ENCODE measurements at regions not wholly inside any gene's neighbourhood (a gene's known extent, or its start where the extent isn't known, plus 50 kb on each side); places are given as distances from the start of the nearest gene placed in this dataset.
A peak's percentile ranks its signal among the peaks of the same experiment; 100 is the strongest.
"Not testable (repeated sequence)": the region's sequence is repeated elsewhere in the genome, so short reads cannot be mapped to it uniquely, and the experiment has no call there.

DNA sequence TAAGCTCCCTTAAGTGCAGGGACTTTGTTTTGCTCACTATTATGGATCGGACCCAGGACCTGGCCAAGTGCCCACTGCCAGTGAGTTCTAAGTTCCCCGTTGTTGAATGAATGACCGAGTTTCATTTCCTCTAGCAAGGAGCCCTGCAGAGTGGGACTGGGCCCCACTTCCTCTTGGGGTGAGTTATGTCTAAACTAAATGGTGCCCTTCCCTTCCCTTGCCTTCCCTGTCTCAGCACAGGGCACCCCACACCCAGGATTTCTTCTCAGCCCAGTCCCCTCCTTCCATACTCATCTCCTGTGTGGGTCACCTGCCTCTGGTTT, 195.3 kb upstream of the HS6ST1 start:
- no peak overlapping the region for H3K27ac ChIP-seq (ENCODE audit: low read depth, low read length)
- no peak overlapping the region for H3K4me3 ChIP-seq (ENCODE audit: low read length)
- Mint-ChIP-seq H3K9me3 (no peaks in the 10 kb centered on the region), H3K36me3 (no peaks in the 10 kb centered on the region), H3K27me3 (peaks cover 0 to 13% (median 0%) of the 10 kb centered on the region in 5 donors), H3K4me1 (peaks cover 0 to 8% (median 0%) of the 10 kb centered on the region in 7 donors), H3K27ac (peak overlapping the region in 1 of 9 donors; percentile 8), H3K4me3 (no peak overlapping the region)
- intact Hi-C loops (cut with micrococcal nuclease), result no loop called here
- H3K4me1 ChIP-seq (ENCODE audit: control insufficient read depth in 2 of 2, insufficient read depth in 2 of 2, low read length in 2 of 2), result no peaks in the 10 kb centered on the region
- no peaks in the 10 kb centered on the region for H3K9me3 ChIP-seq (ENCODE audit: control insufficient read depth in 2 of 3, low read length in 3 of 3)
- ChIA-PET POLR2A (no interaction called here), CTCF (no interaction called here)
- H3K36me3 ChIP-seq (ENCODE audit: control insufficient read depth in 2 of 3, insufficient read depth in 3 of 3, low read length in 3 of 3), result no peaks in the 10 kb centered on the region
- ATAC-seq (peak; percentile 84), DNase-seq (no peak)
- H3K27me3 ChIP-seq (ENCODE audit: control insufficient read depth in 2 of 2, insufficient read depth in 2 of 2, low read length in 2 of 2), result no peaks in the 10 kb centered on the region

DNA sequence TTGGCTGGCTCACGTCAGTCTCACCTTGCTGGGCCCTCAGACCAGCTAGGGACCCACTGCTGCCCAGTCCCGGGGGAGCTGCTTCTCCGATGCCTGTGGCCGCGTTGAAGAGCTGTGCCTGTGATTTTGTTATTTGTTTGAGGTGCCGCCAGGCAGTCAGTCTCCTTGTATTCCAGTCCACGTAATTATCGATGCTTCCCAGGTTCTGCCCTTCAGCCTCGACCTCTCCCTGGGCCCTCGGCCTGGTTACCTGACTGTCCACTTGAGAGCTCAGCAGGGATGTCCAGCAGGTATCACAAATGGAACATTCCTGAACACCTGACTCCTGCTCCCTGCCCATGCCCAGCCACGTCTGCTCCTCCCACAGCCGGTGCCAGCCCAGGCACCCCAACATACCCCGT, 195.9 kb upstream of the HS6ST1 start:
- no peak for DNase-seq
- intact Hi-C loops (cut with micrococcal nuclease), result no loop called here
- peaks cover 0 to 8% (median 0%) of the 10 kb centered on the region in 7 donors for H3K4me1 Mint-ChIP-seq
- H3K36me3 Mint-ChIP-seq, result no peaks in the 10 kb centered on the region
- H3K27me3 Mint-ChIP-seq, result peaks cover 0 to 13% (median 0%) of the 10 kb centered on the region in 5 donors
- no peak overlapping the region for H3K27ac Mint-ChIP-seq
- Histone ChIP-seq H3K4me3 (ENCODE audit: low read length) (no peak overlapping the region), H3K27ac (ENCODE audit: low read depth, low read length) (no peak overlapping the region), H3K27me3 (ENCODE audit: control insufficient read depth in 2 of 2, insufficient read depth in 2 of 2, low read length in 2 of 2) (no peaks in the 10 kb centered on the region), H3K36me3 (ENCODE audit: control insufficient read depth in 2 of 3, insufficient read depth in 3 of 3, low read length in 3 of 3) (no peaks in the 10 kb centered on the region), H3K4me1 (ENCODE audit: control insufficient read depth in 2 of 2, insufficient read depth in 2 of 2, low read length in 2 of 2) (no peaks in the 10 kb centered on the region), H3K9me3 (ENCODE audit: control insufficient read depth in 2 of 3, low read length in 3 of 3) (no peaks in the 10 kb centered on the region)
- no peak for ATAC-seq
- ChIA-PET CTCF (no interaction called here), POLR2A (no interaction called here)
- no peaks in the 10 kb centered on the region for H3K9me3 Mint-ChIP-seq
- H3K4me3 Mint-ChIP-seq, result no peak overlapping the region

DNA sequence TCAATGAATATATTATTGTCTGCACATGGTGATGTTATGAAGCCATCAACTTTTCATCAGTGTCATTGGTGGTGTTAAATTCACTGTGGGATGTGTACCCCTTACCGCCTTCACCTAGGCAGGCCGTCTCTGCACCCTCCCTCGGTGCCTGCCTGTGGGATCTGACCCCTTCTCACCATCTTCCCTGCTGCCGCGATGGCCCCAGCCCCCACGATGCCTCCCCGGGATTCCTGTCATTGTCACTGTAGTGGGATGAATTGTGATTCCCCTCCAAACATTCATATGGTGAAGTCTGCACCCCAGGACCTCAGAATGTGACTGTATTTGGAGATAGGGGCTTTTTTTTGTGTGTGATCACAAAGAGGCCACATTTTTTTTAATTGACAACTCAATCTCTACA, 198.3 kb upstream of the HS6ST1 start:
- Mint-ChIP-seq H3K27ac (no peak overlapping the region), H3K4me3 (no peak overlapping the region), H3K4me1 (peaks cover 0 to 27% (median 0%) of the 10 kb centered on the region in 7 donors), H3K36me3 (peaks cover 0 to 1% (median 0%) of the 10 kb centered on the region in 5 donors), H3K27me3 (peaks cover 0 to 18% (median 0%) of the 10 kb centered on the region in 5 donors), H3K9me3 (no peaks in the 10 kb centered on the region)
- no peaks in the 10 kb centered on the region for H3K36me3 ChIP-seq (ENCODE audit: control insufficient read depth in 2 of 3, insufficient read depth in 3 of 3, low read length in 3 of 3)
- DNase-seq (no peak), ATAC-seq (no peak)
- ChIA-PET CTCF (no interaction called here), POLR2A (no interaction called here)
- H3K4me3 ChIP-seq (ENCODE audit: low read length), result no peak overlapping the region
- intact Hi-C loops (cut with micrococcal nuclease), result no loop called here
- no peaks in the 10 kb centered on the region for H3K27me3 ChIP-seq (ENCODE audit: control insufficient read depth in 2 of 2, insufficient read depth in 2 of 2, low read length in 2 of 2)
- H3K9me3 ChIP-seq (ENCODE audit: control insufficient read depth in 2 of 3, low read length in 3 of 3), result no peaks in the 10 kb centered on the region
- H3K4me1 ChIP-seq (ENCODE audit: control insufficient read depth in 2 of 2, insufficient read depth in 2 of 2, low read length in 2 of 2), result no peaks in the 10 kb centered on the region
- H3K27ac ChIP-seq (ENCODE audit: low read depth, low read length), result no peak overlapping the region

DNA sequence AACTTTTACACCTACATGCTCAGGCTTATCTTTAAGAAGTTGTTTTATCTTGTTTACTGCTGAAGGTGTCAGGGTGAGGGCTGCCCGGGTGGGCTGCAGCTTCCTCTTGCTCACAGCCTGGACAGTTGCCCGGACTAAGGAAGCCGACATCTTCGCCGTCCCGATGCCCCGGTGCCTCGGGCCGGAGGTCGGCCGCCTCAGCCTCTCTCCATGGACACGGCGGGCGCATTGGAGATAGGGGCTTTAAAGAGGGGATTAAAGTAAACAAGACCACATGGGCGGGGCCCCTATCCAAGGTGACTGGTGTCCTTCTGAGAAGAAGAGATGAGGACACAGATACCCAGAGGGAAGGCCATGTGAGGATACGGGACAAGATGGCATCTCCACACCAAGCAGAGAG, 200.4 kb upstream of the HS6ST1 start:
- peaks cover 0 to 11% (median 0%) of the 10 kb centered on the region in 5 donors for H3K27me3 Mint-ChIP-seq
- H3K9me3 ChIP-seq (ENCODE audit: control insufficient read depth in 2 of 3, low read length in 3 of 3); H3K27me3 ChIP-seq (ENCODE audit: control insufficient read depth in 2 of 2, insufficient read depth in 2 of 2, low read length in 2 of 2); H3K36me3 Mint-ChIP-seq; POLR2A ChIA-PET; H3K4me1 ChIP-seq (ENCODE audit: control insufficient read depth in 2 of 2, insufficient read depth in 2 of 2, low read length in 2 of 2); H3K9me3 Mint-ChIP-seq; H3K4me3 ChIP-seq (ENCODE audit: low read length); ATAC-seq; intact Hi-C loops (cut with micrococcal nuclease); CTCF ChIA-PET; H3K27ac Mint-ChIP-seq; H3K36me3 ChIP-seq (ENCODE audit: control insufficient read depth in 2 of 3, insufficient read depth in 3 of 3, low read length in 3 of 3); DNase-seq; H3K27ac ChIP-seq (ENCODE audit: low read depth, low read length); H3K4me3 Mint-ChIP-seq: not testable (repeated sequence)
- peaks cover 0 to 24% (median 0%) of the 10 kb centered on the region in 7 donors for H3K4me1 Mint-ChIP-seq

DNA sequence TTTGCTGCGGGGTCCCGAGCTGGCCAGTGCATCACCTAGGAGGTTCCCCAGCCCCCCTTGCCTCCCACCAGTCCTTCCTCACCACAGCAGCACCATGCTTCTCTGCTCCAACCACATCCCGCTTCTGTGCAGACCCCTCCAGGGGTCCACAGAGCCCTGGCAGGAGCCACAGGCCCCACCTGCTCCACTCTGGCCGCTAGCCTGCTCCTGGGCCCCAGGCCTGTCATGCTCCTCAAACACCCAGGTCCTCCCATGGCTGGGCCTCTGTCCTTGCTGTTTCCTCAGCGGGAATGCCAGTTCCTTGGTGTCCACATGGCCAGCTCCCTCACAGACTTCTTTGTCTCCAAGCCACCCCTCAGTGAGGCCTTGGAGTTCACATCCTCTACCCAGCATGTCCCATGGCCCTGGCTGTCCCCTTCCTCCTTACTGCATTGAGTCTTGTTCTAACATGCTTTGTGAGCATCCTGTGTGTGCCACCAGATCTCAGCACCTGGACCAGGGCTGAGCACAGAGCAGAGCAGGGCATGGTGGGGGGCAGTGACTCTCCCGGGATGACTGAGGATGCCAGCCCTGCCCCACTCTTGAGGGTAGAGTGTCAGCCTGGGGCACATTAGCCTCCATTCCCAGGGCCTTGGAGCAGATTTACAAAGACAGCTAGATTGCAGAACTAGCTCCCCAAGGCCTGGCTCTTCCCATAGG, 201.0 kb upstream of the HS6ST1 start:
- Mint-ChIP-seq H3K4me1 (peaks cover 0 to 20% (median 0%) of the 10 kb centered on the region in 7 donors), H3K27me3 (peaks cover 0 to 6% (median 0%) of the 10 kb centered on the region in 5 donors), H3K36me3 (peaks cover 0 to 1% (median 0%) of the 10 kb centered on the region in 5 donors), H3K4me3 (no peak overlapping the region), H3K9me3 (peaks cover 0 to 4% (median 0%) of the 10 kb centered on the region in 11 donors), H3K27ac (peak overlapping the region in 1 of 9 donors; percentile 43)
- H3K36me3 ChIP-seq (ENCODE audit: control insufficient read depth in 2 of 3, insufficient read depth in 3 of 3, low read length in 3 of 3), result no peaks in the 10 kb centered on the region
- DNase-seq, result no peak
- no peaks in the 10 kb centered on the region for H3K9me3 ChIP-seq (ENCODE audit: control insufficient read depth in 2 of 3, low read length in 3 of 3)
- ChIA-PET POLR2A (no interaction called here), CTCF (no interaction called here)
- no peak overlapping the region for H3K27ac ChIP-seq (ENCODE audit: low read depth, low read length)
- no peak overlapping the region for H3K4me3 ChIP-seq (ENCODE audit: low read length)
- H3K27me3 ChIP-seq (ENCODE audit: control insufficient read depth in 2 of 2, insufficient read depth in 2 of 2, low read length in 2 of 2), result no peaks in the 10 kb centered on the region
- intact Hi-C loops (cut with micrococcal nuclease), result no loop called here
- no peaks in the 10 kb centered on the region for H3K4me1 ChIP-seq (ENCODE audit: control insufficient read depth in 2 of 2, insufficient read depth in 2 of 2, low read length in 2 of 2)
- ATAC-seq, result no peak

DNA sequence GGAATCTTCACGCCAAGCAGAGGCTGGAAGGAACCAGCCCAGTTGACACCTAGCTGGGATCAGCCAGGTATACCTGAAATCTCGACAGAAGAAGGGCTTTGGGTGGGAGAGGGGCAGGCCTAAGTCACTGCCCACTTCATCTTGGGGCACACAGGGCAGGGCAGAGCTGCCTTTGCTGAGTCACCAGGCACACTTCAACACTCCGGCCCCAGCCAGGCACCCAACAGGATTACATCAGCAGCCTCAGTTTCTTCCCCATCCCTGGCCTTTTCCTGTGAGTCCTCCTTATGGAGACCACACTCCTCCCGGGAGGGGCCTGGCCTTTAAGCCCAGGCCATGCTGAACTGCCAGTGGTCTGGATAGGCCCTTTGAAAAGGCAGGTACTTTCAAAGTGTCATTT, 201.7 kb upstream of the HS6ST1 start:
- no peak overlapping the region for H3K4me3 Mint-ChIP-seq
- no peaks in the 10 kb centered on the region for H3K4me1 ChIP-seq (ENCODE audit: control insufficient read depth in 2 of 2, insufficient read depth in 2 of 2, low read length in 2 of 2)
- H3K27ac Mint-ChIP-seq, result peak overlapping the region in 1 of 9 donors; percentile 15
- ATAC-seq (peak; percentile 70), DNase-seq (no peak)
- H3K4me1 Mint-ChIP-seq, result peaks cover 0 to 20% (median 0%) of the 10 kb centered on the region in 7 donors
- no peaks in the 10 kb centered on the region for H3K27me3 ChIP-seq (ENCODE audit: control insufficient read depth in 2 of 2, insufficient read depth in 2 of 2, low read length in 2 of 2)
- H3K9me3 ChIP-seq (ENCODE audit: control insufficient read depth in 2 of 3, low read length in 3 of 3), result no peaks in the 10 kb centered on the region
- H3K4me3 ChIP-seq (ENCODE audit: low read length), result no peak overlapping the region
- no peak overlapping the region for H3K27ac ChIP-seq (ENCODE audit: low read depth, low read length)
- H3K27me3 Mint-ChIP-seq, result peaks cover 0 to 6% (median 0%) of the 10 kb centered on the region in 5 donors
- POLR2A ChIA-PET, result no interaction called here
- peaks cover 0 to 1% (median 0%) of the 10 kb centered on the region in 5 donors for H3K36me3 Mint-ChIP-seq
- no peaks in the 10 kb centered on the region for H3K36me3 ChIP-seq (ENCODE audit: control insufficient read depth in 2 of 3, insufficient read depth in 3 of 3, low read length in 3 of 3)
- CTCF ChIA-PET, result no interaction called here
- peaks cover 0 to 4% (median 0%) of the 10 kb centered on the region in 11 donors for H3K9me3 Mint-ChIP-seq
- intact Hi-C loops (cut with micrococcal nuclease), result no loop called here

DNA sequence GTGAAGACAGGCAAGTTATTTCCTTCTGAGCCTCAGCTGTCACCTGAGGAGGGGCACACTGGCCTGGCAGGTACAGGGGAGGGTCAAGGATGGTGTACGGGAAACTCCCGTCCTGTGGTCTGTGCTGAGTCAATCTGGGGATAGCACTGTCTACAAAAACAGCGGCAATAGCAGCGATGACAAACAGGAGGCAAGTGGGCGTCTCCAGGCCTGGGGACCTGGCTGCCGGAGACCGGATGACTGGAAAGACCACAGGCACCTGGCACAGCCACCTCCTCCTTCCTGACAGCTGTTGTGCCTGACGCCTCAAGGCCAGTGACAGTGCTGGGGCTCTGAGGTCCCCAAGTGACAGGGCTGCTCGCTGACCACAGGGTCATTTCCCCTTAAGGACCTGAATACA, 202.1 kb upstream of the HS6ST1 start:
- ATAC-seq, result peak; percentile 80
- intact Hi-C loops (cut with micrococcal nuclease), result no loop called here
- H3K27ac Mint-ChIP-seq, result peak overlapping the region in 1 of 9 donors; percentile 51
- Histone ChIP-seq H3K27ac (ENCODE audit: low read depth, low read length) (no peak overlapping the region), H3K4me1 (ENCODE audit: control insufficient read depth in 2 of 2, insufficient read depth in 2 of 2, low read length in 2 of 2) (no peaks in the 10 kb centered on the region), H3K27me3 (ENCODE audit: control insufficient read depth in 2 of 2, insufficient read depth in 2 of 2, low read length in 2 of 2) (no peaks in the 10 kb centered on the region), H3K4me3 (ENCODE audit: low read length) (no peak overlapping the region), H3K9me3 (ENCODE audit: control insufficient read depth in 2 of 3, low read length in 3 of 3) (no peaks in the 10 kb centered on the region), H3K36me3 (ENCODE audit: control insufficient read depth in 2 of 3, insufficient read depth in 3 of 3, low read length in 3 of 3) (no peaks in the 10 kb centered on the region)
- peaks cover 0 to 6% (median 0%) of the 10 kb centered on the region in 5 donors for H3K27me3 Mint-ChIP-seq
- ChIA-PET POLR2A (no interaction called here), CTCF (no interaction called here)
- DNase-seq, result peak in 1 of 9 donors; percentile 66
- peaks cover 0 to 1% (median 0%) of the 10 kb centered on the region in 5 donors for H3K36me3 Mint-ChIP-seq
- no peak overlapping the region for H3K4me3 Mint-ChIP-seq
- H3K9me3 Mint-ChIP-seq, result peaks cover 0 to 4% (median 0%) of the 10 kb centered on the region in 11 donors
- peaks cover 0 to 20% (median 0%) of the 10 kb centered on the region in 7 donors for H3K4me1 Mint-ChIP-seq

All from naive thymus-derived CD4-positive, alpha-beta T cell (primary cell).